COR-L47 (cell line): ENCODE measurements at regions not wholly inside any gene's neighbourhood (a gene's known extent, or its start where the extent isn't known, plus 50 kb on each side); places are given as distances from the start of the nearest gene placed in this dataset.

Source experiments
- DNase-seq: peaks from one replicate; lab custom pipeline; 2025; lab: John Stamatoyannopoulos, UW

GRCh38 chr1:181430015-181430885 is 53.1 kb upstream of the CACNA1E start:
- DNase-seq: no peak
